ENCODE measurements at regions not wholly inside any gene's neighbourhood (a gene's known extent, or its start where the extent isn't known, plus 50 kb on each side); places are given as distances from the start of the nearest gene placed in this dataset.

DNA sequence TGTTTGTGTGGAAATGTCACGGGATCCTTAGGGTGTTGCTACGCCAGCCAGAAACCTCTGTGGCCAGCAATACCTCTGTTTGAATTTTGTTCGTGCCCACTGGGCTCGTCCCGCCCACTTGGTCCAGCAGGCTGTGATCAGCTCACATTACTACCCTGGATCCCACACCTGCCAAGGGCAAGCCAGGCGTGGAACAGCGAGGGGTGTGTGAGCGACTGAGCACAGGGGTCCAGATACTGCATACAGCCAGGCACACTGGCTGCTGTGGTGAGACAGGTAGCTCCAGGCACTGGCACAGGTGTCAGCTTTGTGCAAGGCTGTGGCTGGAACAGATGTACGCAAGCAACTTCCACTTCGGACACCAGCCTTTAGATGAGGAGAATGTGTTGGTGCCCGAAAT, 718.9 kb downstream of the EPHA7 start:
- TF ChIP-seq TAF1 (IDR thresholded peaks at IDR 0.05; ENCODE audit: borderline replicate concordance, low read depth, low read length): no peak
- no peak for TF ChIP-seq POLR2A (IDR thresholded peaks at IDR 0.05; ENCODE audit: low read depth, low read length)
